Neural progenitor cell (in vitro differentiated cells): ENCODE measurements at regions not wholly inside any gene's neighbourhood (a gene's known extent, or its start where the extent isn't known, plus 50 kb on each side); places are given as distances from the start of the nearest gene placed in this dataset.

Experiments used
- EZH2 ChIP-seq: fragments of 200-600 bp; sonication (generic); IDR thresholded peaks from 2 replicates; pipeline ENCODE4 v1.6.1; 2017; ENCODE audit warnings: antibody characterized with exemption, mild to moderate bottlenecking, moderate library complexity
- EZH2phosphoT487 ChIP-seq: fragments of 200-600 bp; sonication (generic); IDR thresholded peaks from 2 replicates; pipeline ENCODE4 v1.6.1; 2017; ENCODE audit warnings: antibody characterized with exemption
- TF ChIP-seq, protein P1 (sequence below): fragments of 200-600 bp; sonication (generic); IDR thresholded peaks from 2 replicates; pipeline ENCODE4 v1.5.1; 2017; ENCODE audit warnings: antibody characterized with exemption, mild to moderate bottlenecking

DNA sequence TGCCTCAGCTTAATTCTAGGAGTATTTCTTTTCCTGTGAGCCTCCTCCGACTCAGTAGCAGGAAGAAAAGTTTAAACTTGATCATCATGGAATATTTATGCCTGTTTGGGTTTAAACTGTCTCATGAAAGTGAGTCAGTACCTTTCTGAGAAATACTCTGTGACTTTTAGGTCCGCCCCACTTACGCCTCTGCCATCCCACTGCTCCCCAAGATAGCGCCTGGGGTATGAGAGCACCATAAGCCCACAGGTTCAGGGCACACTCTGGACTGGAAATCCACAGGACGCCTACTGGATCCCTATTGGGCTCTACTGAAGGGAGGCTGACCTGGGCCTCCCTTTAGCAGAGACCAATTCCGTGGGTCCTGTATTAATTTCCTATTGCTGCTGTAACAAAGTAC is 175.8 kb upstream of the CDH20 start:
- TF ChIP-seq, protein P1, sequence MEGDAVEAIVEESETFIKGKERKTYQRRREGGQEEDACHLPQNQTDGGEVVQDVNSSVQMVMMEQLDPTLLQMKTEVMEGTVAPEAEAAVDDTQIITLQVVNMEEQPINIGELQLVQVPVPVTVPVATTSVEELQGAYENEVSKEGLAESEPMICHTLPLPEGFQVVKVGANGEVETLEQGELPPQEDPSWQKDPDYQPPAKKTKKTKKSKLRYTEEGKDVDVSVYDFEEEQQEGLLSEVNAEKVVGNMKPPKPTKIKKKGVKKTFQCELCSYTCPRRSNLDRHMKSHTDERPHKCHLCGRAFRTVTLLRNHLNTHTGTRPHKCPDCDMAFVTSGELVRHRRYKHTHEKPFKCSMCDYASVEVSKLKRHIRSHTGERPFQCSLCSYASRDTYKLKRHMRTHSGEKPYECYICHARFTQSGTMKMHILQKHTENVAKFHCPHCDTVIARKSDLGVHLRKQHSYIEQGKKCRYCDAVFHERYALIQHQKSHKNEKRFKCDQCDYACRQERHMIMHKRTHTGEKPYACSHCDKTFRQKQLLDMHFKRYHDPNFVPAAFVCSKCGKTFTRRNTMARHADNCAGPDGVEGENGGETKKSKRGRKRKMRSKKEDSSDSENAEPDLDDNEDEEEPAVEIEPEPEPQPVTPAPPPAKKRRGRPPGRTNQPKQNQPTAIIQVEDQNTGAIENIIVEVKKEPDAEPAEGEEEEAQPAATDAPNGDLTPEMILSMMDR: no peak
- TF ChIP-seq EZH2 (no peak), EZH2phosphoT487 (no peak)
